ENCODE measurements at regions not wholly inside any gene's neighbourhood (a gene's known extent, or its start where the extent isn't known, plus 50 kb on each side); places are given as distances from the start of the nearest gene placed in this dataset.

DNA sequence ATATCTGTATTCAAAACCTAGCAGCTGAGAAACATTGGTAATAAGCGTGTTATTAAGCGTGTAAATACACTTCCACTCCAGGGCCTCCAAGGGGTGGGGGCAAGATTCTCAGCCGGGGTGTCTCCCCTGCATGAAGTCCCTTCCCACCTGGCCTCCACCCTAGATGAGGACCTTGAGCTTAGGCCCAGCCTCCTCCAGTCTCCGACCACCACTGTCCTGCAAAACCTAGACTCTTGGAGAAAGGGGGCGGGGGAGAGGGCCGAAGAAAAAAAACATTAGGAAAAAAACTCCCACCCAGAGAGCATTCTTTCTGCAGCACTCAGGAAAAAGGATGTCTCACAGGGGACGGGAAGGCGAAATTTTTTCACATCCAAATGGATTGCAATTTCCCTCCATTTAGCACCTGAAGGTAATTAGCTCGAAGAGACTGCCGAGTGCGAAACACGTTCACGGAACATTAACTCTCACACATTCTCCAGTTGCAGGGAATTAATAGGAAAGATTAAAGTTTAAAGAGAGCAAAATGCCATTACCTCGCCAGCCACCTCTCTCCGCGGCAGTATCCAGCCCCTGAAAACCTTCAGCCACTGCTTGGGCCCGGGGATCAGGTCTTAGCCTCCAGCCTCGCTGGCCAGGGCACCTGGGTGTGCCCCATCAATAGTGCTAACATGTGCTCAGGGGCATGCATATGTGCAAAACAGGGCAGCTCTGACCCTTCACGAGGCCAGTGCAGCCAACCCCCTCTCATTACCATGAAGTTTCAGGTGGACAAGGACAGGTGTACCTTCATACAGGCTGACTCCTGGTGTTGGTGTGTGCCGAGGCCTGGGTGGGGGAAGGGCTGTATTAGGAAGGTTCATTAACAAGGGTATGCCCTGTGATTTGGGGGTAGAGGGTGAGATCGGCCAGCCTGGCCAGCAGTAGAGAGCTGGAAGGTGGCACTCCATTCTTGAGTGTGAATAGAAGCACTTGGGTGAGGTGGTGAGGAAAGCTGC is 77.2 kb downstream of the HIF1AN start:
- Histone ChIP-seq H3K4me1 (no peaks in the 10 kb centered on the region), H3K36me3 (ENCODE audit: low read depth, missing control alignments) (no peaks in the 10 kb centered on the region), H3K27me3 (no peaks in the 10 kb centered on the region), H3K27ac (no peak overlapping the region), H3K4me3 (no peak overlapping the region), H3K9me3 (no peaks in the 10 kb centered on the region)
- TF ChIP-seq POLR2A (IDR thresholded peaks at IDR 0.05): no peak
- TF ChIP-seq, protein P1, sequence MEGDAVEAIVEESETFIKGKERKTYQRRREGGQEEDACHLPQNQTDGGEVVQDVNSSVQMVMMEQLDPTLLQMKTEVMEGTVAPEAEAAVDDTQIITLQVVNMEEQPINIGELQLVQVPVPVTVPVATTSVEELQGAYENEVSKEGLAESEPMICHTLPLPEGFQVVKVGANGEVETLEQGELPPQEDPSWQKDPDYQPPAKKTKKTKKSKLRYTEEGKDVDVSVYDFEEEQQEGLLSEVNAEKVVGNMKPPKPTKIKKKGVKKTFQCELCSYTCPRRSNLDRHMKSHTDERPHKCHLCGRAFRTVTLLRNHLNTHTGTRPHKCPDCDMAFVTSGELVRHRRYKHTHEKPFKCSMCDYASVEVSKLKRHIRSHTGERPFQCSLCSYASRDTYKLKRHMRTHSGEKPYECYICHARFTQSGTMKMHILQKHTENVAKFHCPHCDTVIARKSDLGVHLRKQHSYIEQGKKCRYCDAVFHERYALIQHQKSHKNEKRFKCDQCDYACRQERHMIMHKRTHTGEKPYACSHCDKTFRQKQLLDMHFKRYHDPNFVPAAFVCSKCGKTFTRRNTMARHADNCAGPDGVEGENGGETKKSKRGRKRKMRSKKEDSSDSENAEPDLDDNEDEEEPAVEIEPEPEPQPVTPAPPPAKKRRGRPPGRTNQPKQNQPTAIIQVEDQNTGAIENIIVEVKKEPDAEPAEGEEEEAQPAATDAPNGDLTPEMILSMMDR (IDR thresholded peaks at IDR 0.05): no peak
- no peak for DNase-seq
- intact Hi-C loops (cut with DNase I; ENCODE audit: low total_unique reads): no loop called here
- WGBS, 2 donors: 51 to 58% methylated on average over 21 of the region's 21 CpGs

DNA sequence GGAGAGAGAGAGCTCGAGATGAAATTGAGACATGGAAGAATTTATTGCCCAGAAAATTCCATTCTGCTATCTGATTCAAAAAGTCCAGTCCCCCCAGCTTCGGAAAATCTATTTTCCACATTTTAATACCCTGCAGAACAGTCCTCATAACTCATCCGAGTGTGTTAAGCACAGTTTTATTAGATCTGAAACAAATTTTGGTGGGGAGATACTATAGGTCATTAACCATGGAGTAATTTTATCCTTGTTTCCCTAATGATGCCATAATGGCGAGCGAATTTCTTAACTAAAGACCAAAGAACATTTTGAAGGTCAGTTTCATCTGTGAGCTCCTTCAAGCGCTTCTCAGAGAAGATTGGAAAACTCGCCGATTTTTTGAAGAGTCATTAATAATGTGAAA is 78.1 kb downstream of the HIF1AN start:
- Histone ChIP-seq H3K4me1 (no peaks in the 10 kb centered on the region), H3K27me3 (no peaks in the 10 kb centered on the region), H3K27ac (no peak overlapping the region), H3K4me3 (no peak overlapping the region), H3K9me3 (no peaks in the 10 kb centered on the region), H3K36me3 (ENCODE audit: low read depth, missing control alignments) (no peaks in the 10 kb centered on the region)
- 47 to 63% methylated on average over 8 of the region's 8 CpGs for WGBS, 2 donors
- intact Hi-C loops (cut with DNase I; ENCODE audit: low total_unique reads): no loop called here
- TF ChIP-seq, protein P1 (IDR thresholded peaks at IDR 0.05): no peak
- TF ChIP-seq POLR2A (IDR thresholded peaks at IDR 0.05): no peak
- no peak for DNase-seq

DNA sequence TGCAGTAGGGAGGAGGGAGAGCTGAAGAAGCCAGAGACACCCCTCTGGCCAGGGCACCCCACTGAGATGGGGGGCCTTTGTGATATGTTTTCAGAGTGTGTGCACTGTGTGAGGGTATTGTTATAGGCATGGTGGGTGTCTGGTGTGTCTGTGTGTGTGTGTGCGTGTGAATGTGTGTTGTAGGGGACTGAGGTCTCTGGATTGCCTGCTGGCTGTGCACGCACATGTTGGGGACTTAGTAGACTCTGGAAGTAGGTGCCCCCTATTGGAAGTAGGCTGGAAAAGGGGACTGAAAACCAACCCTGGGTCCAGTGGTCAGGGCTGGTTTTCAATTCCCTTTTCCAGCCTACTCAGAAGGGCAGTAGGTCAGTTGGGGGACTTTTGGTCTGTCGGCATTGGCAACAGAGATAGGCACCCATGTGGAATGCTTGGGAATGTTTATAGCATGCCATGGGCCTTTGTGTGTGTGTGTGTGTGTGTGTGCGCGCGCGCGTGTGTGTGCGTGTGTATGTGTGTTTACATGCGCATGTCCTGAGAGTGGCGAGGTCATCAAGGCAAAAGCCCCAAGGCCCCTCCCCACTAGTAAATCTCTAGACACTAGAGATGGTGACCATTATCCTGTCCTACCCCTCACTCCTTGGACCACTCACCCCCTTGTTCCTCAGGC is 78.8 kb downstream of the HIF1AN start:
- no peaks in the 10 kb centered on the region for H3K36me3 ChIP-seq (ENCODE audit: low read depth, missing control alignments)
- no peaks in the 10 kb centered on the region for H3K4me1 ChIP-seq
- intact Hi-C loops (cut with DNase I; ENCODE audit: low total_unique reads): no loop called here
- TF ChIP-seq POLR2A (IDR thresholded peaks at IDR 0.05): no peak
- TF ChIP-seq, protein P1 (IDR thresholded peaks at IDR 0.05): no peak
- WGBS, 2 donors: 69 to 75% methylated on average over 3 to 11 of the region's 11 CpGs
- no peaks in the 10 kb centered on the region for H3K9me3 ChIP-seq
- H3K27me3 ChIP-seq: no peaks in the 10 kb centered on the region
- H3K27ac ChIP-seq: no peak overlapping the region
- no peak overlapping the region for H3K4me3 ChIP-seq
- no peak for DNase-seq

DNA sequence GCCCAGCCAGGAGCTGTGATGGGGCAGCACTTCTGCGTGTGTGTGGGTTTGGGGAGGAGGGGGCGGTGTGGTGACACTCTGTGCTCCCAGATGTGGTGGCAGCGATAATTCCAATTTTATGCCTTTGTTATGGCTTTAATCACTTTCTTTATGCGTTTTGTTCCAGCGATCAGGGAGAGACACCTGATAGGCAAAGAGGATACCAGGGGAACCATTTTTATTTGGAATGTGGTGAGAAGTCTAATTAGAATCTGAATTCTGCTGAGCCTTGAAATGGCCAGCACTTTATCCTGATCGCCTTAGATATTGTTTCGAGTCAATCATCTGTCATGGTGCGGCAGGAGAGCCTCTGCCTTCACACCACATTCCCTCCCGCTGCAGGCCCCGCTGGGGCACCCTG is 79.5 kb downstream of the HIF1AN start:
- no peaks in the 10 kb centered on the region for H3K27me3 ChIP-seq

More for the DNA sequence above, 79.5 kb downstream of the HIF1AN start:
- Histone ChIP-seq H3K36me3 (ENCODE audit: low read depth, missing control alignments) (no peaks in the 10 kb centered on the region), H3K27ac (no peak overlapping the region), H3K4me1 (no peaks in the 10 kb centered on the region), H3K4me3 (no peak overlapping the region), H3K9me3 (no peaks in the 10 kb centered on the region)
- WGBS, 2 donors: 83 to 85% methylated on average over 10 of the region's 10 CpGs
- TF ChIP-seq POLR2A (IDR thresholded peaks at IDR 0.05): no peak
- TF ChIP-seq, protein P1 (IDR thresholded peaks at IDR 0.05): no peak
- intact Hi-C loops (cut with DNase I; ENCODE audit: low total_unique reads): no loop called here
- no peak for DNase-seq

Data from testis (tissue), 2 donors.